KMS-11 (cell line): ENCODE measurements at regions not wholly inside any gene's neighbourhood (a gene's known extent, or its start where the extent isn't known, plus 50 kb on each side); places are given as distances from the start of the nearest gene placed in this dataset.

Experiments used
- H2AFZ ChIP-seq: fragments of 200-600 bp; sonication (generic); 2 replicates; pipeline ENCODE4 v1.6.1; 2016; ENCODE audit warnings: antibody characterized with exemption, mixed run types, low read depth
- H3K27ac ChIP-seq: fragments of 200-600 bp; sonication (generic); 2 replicates; pipeline ENCODE4 v1.6.1; 2016; ENCODE audit warnings: mild to moderate bottlenecking, mixed run types
- H3K27me3 ChIP-seq: fragments of 200-600 bp; sonication (generic); 2 replicates; pipeline ENCODE4 v1.6.1; 2017; ENCODE audit warnings: mild to moderate bottlenecking, low read depth, mixed run types, moderate library complexity; ENCODE audit not compliant: insufficient read depth
- H3K36me3 ChIP-seq: fragments of 200-600 bp; sonication (generic); 2 replicates; pipeline ENCODE4 v1.6.1; 2017; ENCODE audit warnings: mild to moderate bottlenecking, mixed run types; ENCODE audit not compliant: insufficient read depth
- H3K4me1 ChIP-seq: fragments of 200-600 bp; sonication (generic); 2 replicates; pipeline ENCODE4 v1.6.1; 2016; ENCODE audit warnings: mild to moderate bottlenecking, low read depth, mixed run types; ENCODE audit not compliant: poor library complexity, severe bottlenecking
- H3K4me2 ChIP-seq: fragments of 200-600 bp; sonication (generic); 2 replicates; pipeline ENCODE4 v1.7.0; 2016; ENCODE audit warnings: mild to moderate bottlenecking, mixed run types
- H3K4me3 ChIP-seq: fragments of 200-600 bp; sonication (generic); IDR thresholded peaks from 2 replicates; pipeline ENCODE4 v1.6.1; 2017; ENCODE audit warnings: low read depth, low read length, mixed read lengths; ENCODE audit not compliant: insufficient read depth
- H3K79me2 ChIP-seq: fragments of 200-600 bp; sonication (generic); 2 replicates; pipeline ENCODE4 v1.6.1; 2016; ENCODE audit warnings: low read depth, mixed run types; ENCODE audit not compliant: insufficient read depth
- H3K9ac ChIP-seq: fragments of 200-600 bp; sonication (generic); 2 replicates; pipeline ENCODE4 v1.6.1; 2016; ENCODE audit warnings: mild to moderate bottlenecking, mixed run types
- H4K20me1 ChIP-seq: fragments of 200-600 bp; sonication (generic); 2 replicates; pipeline ENCODE4 v1.6.1; 2016; ENCODE audit warnings: mild to moderate bottlenecking, mixed run types; ENCODE audit not compliant: insufficient read depth
- TF ChIP-seq, protein P1 (sequence below): fragments of 200-600 bp; sonication (generic); conservative IDR thresholded peaks from 2 replicates; pipeline ENCODE4 v1.6.1; 2017; ENCODE audit warnings: low read depth, mild to moderate bottlenecking, antibody characterized with exemption, low read length, moderate library complexity, mixed read lengths

DNA sequence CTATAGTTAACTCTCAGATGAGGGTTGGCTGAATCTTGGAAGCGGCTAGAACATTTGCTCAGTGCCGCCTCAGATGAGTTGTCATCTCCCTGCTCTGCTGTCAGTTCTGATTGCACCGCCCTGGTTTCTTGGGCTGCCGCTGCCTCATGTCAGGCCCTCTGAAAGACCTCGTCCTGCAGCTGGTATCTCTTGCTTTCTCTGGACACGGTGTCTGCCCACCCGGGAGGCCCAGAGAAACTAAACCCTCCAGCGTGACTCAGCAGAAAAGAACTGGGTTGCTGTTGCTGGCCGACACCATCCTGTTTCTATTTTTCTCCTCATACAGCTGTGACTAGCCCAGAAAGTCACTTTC is 355.4 kb downstream of the CD83 start:
- Histone ChIP-seq H3K4me1 (no peaks in the 10 kb centered on the region), H3K4me2 (no peak overlapping the region), H2AFZ (no peak overlapping the region), H3K9ac (no peak overlapping the region), H3K79me2 (no peaks in the 10 kb centered on the region), H3K27ac (no peak overlapping the region), H3K4me3 (no peak overlapping the region), H3K36me3 (no peaks in the 10 kb centered on the region), H4K20me1 (no peaks in the 10 kb centered on the region), H3K27me3 (no peaks in the 10 kb centered on the region)
- TF ChIP-seq, protein P1, sequence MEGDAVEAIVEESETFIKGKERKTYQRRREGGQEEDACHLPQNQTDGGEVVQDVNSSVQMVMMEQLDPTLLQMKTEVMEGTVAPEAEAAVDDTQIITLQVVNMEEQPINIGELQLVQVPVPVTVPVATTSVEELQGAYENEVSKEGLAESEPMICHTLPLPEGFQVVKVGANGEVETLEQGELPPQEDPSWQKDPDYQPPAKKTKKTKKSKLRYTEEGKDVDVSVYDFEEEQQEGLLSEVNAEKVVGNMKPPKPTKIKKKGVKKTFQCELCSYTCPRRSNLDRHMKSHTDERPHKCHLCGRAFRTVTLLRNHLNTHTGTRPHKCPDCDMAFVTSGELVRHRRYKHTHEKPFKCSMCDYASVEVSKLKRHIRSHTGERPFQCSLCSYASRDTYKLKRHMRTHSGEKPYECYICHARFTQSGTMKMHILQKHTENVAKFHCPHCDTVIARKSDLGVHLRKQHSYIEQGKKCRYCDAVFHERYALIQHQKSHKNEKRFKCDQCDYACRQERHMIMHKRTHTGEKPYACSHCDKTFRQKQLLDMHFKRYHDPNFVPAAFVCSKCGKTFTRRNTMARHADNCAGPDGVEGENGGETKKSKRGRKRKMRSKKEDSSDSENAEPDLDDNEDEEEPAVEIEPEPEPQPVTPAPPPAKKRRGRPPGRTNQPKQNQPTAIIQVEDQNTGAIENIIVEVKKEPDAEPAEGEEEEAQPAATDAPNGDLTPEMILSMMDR: no peak

DNA sequence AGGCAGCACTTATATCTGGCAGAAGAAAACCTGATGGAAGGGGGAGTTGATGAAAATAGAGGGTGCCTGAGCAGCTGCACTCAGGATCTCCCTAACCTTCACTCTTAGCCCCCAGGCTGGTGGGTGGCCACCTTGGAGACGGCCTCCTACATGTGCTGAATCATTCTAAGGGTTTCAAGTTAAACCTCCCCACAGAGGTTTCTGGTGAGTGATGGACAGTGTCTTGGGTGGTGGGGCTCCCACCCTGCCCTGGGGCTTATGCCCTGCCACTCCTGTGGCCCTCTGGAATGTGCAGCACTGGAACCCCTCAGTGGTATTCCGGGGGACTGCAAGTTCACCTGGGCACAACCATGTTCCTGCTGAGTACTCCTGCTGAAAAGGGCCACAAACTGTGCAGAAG is 357.2 kb downstream of the CD83 start:
- Histone ChIP-seq H3K27me3 (no peaks in the 10 kb centered on the region), H3K9ac (no peak overlapping the region), H3K79me2 (no peaks in the 10 kb centered on the region), H3K4me2 (no peak overlapping the region), H2AFZ (no peak overlapping the region), H4K20me1 (no peaks in the 10 kb centered on the region), H3K4me1 (no peaks in the 10 kb centered on the region), H3K4me3 (no peak overlapping the region), H3K36me3 (no peaks in the 10 kb centered on the region), H3K27ac (no peak overlapping the region)
- TF ChIP-seq, protein P1: no peak

DNA sequence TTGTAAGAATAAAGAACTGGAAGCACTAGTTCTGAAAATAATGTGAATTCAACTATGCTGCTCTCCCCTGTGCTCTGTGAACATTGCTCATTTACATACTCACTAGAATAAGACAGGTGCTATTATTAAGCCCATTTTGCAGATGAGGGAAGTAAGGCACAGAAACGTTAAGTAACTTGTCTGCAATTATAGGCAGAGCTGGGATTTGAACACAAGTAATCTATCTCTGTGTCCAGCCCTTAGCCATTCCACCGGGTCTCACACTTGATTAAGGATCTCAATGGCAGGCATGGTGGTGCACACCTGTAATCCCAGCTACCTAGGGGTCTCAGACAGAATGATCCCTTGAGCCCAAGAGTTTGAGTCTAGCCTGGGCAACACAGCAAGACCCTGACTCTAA is 357.7 kb downstream of the CD83 start:
- Histone ChIP-seq H2AFZ (no peak overlapping the region), H3K27ac (no peak overlapping the region), H3K4me2 (no peak overlapping the region), H3K79me2 (no peaks in the 10 kb centered on the region), H3K27me3 (no peaks in the 10 kb centered on the region), H3K4me3 (no peak overlapping the region), H3K4me1 (no peaks in the 10 kb centered on the region), H4K20me1 (no peaks in the 10 kb centered on the region), H3K9ac (no peak overlapping the region), H3K36me3 (no peaks in the 10 kb centered on the region)
- TF ChIP-seq, protein P1: no peak

DNA sequence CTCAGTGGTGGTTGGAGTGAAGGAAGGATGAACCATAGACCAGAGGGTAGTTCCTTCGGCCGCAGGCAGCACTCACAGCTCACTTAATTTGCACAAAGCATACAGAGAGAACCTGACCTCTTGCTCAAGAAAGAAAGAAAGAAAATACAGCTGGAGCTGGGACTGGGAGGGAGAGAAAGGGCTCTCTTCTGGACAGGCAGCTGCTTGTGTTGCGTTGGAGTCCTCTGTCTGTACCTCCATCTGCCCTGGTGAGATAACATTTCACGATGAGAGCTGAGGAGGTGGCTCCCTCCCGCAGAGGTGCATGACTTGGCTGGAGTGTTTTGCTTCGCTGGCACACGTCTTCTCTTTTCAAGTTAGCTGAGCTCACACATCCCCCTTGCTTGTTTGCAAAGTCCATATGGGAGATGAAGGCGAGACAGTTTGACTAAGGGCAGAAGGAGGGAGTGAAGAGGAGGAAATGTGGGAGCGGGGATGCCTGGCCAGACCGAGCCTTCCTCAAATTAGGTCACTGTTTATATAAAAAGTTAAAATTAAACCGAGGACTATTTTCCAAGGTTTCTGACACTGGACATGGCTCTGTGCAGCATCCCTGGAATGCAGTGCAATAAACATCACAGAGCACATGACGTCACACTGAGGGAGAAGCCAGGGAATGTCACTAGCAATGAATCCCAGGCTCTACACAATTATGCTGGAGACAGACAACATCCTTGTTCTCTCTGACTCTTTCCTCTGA is 359.4 kb downstream of the CD83 start:
- H3K27ac ChIP-seq: no peak overlapping the region
- no peaks in the 10 kb centered on the region for H3K4me1 ChIP-seq
- no peaks in the 10 kb centered on the region for H4K20me1 ChIP-seq
- TF ChIP-seq, protein P1: no peak
- H3K79me2 ChIP-seq: no peaks in the 10 kb centered on the region
- H3K36me3 ChIP-seq: no peaks in the 10 kb centered on the region
- H2AFZ ChIP-seq: no peak overlapping the region
- no peak overlapping the region for H3K9ac ChIP-seq
- H3K27me3 ChIP-seq: no peaks in the 10 kb centered on the region
- H3K4me3 ChIP-seq: no peak overlapping the region
- H3K4me2 ChIP-seq: no peak overlapping the region
